ENCODE measurements at regions not wholly inside any gene's neighbourhood (a gene's known extent, or its start where the extent isn't known, plus 50 kb on each side); places are given as distances from the start of the nearest gene placed in this dataset.

DNA sequence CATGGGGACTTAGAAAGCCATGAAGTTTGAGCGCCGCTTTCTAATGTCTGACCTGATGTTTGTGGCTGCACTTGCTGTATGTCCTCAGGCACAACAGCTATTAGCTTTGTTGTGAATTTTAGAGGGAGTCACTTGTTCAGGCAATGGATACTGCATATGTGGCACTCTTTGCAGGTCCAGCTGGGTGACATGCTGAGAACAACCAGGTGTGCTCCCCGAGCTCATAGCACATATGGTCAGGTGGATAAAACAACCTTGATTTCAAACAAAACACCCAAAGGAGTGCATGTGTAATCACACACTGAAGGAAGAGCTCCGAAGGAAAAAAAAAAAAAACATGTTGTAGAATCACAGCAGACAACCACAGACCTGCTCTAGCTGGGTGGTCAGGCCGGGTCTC is 178.6 kb downstream of the BACH1 start:
- TF ChIP-seq, protein P1, sequence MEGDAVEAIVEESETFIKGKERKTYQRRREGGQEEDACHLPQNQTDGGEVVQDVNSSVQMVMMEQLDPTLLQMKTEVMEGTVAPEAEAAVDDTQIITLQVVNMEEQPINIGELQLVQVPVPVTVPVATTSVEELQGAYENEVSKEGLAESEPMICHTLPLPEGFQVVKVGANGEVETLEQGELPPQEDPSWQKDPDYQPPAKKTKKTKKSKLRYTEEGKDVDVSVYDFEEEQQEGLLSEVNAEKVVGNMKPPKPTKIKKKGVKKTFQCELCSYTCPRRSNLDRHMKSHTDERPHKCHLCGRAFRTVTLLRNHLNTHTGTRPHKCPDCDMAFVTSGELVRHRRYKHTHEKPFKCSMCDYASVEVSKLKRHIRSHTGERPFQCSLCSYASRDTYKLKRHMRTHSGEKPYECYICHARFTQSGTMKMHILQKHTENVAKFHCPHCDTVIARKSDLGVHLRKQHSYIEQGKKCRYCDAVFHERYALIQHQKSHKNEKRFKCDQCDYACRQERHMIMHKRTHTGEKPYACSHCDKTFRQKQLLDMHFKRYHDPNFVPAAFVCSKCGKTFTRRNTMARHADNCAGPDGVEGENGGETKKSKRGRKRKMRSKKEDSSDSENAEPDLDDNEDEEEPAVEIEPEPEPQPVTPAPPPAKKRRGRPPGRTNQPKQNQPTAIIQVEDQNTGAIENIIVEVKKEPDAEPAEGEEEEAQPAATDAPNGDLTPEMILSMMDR (conservative IDR thresholded peaks at IDR 0.05 in 1 of 2, IDR thresholded peaks at IDR 0.05 in 1 of 2; ENCODE audit: extremely low read depth in 1 of 2, insufficient read depth in 1 of 2, low read depth in 1 of 2, low read length in 2 of 2), result no peak
- TF ChIP-seq EZH2 (IDR thresholded peaks at IDR 0.05; ENCODE audit: borderline replicate concordance, low read length), result no peak

All from mammary epithelial cell (primary cell).